ENCODE measurements at regions not wholly inside any gene's neighbourhood (a gene's known extent, or its start where the extent isn't known, plus 50 kb on each side); places are given as distances from the start of the nearest gene placed in this dataset.

DNA sequence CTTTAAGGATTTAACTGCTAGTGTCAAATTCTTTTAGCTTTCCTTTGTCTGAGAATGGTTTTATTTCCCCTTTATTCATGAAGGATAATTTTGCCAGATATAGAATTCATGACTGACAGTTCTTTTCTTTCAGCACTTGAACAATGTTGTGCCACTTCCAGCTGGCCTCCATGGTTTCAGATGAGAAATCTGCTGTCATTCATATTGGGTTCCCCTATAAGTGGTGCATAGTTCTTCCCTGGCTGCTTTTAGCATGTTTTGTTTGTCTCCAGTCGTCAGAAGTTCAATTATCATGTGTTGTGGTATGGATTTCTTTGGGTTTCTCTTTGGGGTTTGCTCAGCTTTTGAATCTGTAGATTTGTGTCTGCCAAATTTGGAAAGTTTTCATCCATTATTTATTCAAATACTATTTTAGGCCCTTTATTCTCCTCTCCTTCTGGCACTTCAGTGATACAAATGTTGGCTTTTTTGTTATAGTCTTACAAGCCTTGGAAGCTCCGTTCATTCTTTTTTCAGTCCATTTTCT, 76.3 kb upstream of the TGM3 start:
- TF ChIP-seq POLR2AphosphoS5 (IDR thresholded peaks at IDR 0.05; ENCODE audit: borderline replicate concordance, low read depth, low read length) = no peak
- TF ChIP-seq EZH2 (IDR thresholded peaks at IDR 0.05) = no peak
